Activated CD4-positive, alpha-beta T cell treated with anti-CD3 and anti-CD28 coated beads, Interleukin-2, amount 50 U/mL, for 1 hour (primary cell): ENCODE measurements at regions not wholly inside any gene's neighbourhood (a gene's known extent, or its start where the extent isn't known, plus 50 kb on each side); places are given as distances from the start of the nearest gene placed in this dataset.

ENCODE experiments used
- DNase-seq: peaks from one replicate; pipeline ENCODE4 v3.0.0-alpha.2; 2020

DNA sequence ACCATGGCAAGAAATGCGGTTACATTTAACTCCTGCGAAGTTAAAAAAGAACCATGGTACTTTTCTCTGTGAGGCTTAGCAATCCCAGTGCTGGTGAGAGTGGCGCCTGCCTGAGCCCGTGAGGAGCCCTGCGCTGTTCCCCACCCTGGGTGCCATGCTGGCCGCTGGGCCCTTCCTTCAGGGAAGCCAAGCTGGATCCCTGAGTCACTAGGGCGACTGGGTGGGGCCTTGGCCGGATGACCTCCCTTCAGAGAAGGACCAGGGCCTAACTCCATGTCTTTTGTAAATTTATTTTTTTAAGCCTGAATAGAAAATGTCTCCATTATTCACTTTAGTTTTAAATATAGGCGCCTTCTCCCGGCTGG is 209.1 kb downstream of the ERMARD start:
- DNase-seq: no peak

DNA sequence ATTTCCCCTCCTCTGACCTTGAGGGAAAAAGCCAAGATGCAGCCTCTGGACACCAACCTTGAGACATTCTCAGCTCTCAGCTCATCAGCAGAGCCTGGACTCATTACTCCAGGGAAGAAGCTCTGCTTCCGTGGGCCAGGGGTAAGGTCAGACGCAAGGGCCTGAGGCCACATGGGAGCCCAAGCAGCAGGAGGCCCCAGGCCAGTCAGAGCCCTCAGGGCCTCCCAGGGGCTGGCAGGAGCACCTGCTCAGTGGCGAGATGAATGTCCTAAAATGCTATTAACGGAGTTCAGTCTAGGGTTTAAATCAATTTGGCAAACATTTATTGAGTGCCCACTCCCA is 208.6 kb downstream of the ERMARD start:
- no peak for DNase-seq

DNA sequence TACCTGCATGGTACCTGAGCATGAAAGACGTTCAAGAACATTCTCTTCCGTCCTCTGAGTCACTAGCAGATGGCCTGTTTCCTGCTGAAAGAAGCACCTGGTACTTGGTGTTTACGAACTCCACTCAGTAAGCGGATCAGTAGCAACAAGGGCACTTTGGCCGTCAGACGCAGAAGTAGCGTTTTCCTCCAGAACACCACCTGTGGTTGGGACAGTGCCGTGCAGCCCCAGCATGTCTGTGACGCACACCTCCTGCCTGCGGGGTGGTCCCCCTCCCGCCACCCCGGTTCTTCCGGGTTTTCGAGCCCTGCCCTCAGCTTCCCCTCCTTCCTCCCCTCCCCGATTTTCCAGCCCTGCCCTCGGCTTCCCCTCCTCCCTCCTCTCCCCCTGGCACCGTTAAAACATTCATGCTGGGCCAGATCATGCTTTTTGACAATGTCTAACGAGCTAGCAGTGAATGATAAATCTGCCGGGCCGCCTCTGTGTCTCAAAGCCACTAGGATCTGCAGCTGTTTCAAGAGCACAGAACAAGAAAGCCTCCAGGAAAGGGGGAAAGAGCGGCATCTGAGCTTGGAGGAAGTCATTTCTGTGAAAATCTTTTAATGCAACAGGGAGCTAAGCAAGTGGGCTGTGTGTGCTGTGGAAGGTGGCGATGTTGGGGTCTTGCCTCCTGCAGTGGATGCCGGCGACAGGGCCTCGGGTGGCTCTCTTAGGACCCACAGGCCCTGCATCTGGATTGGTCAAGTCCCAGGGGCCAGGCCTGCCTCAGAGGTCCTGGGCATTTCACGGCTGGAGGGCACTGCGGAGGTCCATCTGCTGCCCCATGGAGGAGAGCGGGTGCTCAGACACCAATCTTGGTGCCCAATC is 207.9 kb downstream of the ERMARD start:
- DNase-seq: peak; percentile 63

DNA sequence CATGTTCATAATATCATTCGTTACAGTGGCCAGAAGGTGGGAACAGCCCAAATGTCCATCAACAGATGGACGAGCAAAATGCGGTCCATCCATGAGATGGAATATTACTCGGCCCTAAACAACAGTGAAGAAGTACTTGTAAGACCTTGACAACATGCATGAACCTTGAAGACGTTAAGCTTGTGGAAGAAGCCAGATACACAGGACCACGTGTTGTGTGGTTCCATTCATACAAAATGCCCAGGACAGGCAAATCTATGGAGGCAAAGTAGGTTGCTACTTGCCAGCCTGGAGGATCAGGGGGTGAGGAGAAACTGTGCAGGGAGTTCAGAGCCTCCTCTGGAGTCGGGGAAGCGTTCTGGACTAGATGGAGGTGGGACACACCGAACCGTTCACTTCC is 207.1 kb downstream of the ERMARD start:
- no peak for DNase-seq

DNA sequence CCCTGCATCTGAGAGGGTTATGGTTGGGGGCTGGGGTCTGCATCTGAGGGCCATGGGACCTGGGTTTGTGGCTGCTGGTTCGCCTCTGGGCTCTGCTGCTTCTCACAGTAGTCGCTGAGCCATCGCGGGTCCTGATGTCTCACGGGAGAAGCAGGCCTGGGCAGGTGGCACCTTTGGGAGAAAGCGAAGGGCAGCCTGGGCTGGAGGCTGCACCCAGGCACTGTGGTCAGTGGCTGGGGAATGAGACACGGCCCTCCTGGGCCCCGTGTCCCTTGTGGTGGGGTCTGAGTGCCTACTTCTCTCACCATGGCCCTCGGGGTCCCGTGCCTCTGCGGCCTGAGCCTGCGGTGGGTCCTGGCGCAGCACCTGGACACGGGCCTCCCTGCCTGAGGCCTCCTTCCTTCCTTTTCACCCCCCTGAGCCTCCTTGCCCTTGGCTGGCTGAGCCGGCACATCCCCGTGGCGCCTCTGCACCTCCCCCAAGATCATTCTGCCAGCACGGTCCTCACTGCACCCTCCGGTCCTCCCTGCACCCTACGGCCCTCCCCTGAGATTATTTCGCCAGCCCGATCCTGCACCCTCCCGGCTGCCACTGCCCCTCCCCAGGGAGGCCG is 206.0 kb downstream of the ERMARD start:
- no peak for DNase-seq

DNA sequence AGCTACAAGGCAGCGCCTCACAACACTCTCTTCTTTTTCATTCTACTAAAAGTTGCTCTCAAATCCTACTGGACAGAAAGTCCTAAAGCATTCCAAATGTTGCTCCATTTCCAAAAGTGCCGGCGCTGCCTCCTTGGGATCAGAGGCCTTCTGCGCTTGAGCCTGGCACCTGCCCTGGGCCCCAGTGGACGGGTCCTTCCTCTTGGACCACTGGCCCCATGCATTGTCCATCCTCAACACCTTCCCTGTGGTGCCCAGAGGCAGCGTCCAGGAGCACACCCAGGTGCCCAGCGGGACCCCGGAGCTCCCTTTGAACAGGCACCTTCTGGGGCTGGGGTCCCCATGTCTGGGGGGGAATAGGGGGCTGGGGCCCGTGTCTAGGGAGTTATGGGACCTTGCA is 205.2 kb downstream of the ERMARD start:
- no peak for DNase-seq

DNA sequence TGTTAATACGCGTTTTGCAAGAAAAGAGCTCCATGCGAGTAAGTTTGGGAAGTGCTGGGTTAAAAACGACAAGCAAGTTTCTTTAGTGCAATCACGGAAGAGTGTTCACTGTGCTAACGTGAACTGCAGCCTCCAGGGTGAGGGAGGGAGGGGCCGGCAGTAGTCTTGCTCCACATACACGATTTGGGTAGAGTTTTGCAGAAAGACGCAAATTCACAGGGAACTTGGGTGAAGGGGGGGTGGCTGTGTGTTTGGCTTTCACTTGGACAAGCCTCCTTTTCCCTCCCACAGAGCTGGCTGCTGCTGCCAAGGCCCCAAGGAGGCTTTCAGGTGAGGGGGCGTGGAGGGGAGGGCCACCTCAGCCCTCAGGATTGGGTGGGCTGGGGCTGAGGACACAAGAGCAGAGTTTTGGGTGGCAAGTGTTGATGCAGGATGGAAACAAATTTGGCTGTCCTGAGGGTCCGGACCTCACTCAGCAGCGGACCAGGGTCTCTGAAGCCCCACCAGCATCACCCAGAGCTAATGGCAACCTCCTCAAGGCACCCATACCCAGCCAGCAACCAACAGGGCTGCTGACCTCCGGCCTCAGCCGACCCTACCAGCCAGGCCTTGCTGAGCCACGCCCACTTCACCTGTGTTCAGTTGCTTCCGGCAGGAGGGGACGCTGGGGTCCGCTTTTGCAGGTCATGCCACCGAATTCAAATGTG is 204.5 kb downstream of the ERMARD start:
- DNase-seq: no peak

DNA sequence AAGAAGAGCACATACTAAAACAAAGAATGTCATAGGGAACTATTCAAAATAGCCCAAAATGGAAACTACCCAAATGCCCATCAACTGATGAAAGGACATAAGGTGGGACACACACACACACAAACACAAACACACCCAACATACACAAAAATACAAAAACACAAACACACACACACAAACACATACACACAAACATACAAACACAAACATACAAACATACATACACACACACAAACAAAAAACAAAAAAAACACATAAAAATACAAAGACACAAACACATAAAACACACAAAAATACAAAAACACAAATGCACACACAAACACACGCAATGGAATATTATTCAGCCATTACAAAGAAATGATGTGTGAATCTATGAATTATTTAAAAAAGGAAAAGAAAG is 203.6 kb downstream of the ERMARD start:
- no peak for DNase-seq

DNA sequence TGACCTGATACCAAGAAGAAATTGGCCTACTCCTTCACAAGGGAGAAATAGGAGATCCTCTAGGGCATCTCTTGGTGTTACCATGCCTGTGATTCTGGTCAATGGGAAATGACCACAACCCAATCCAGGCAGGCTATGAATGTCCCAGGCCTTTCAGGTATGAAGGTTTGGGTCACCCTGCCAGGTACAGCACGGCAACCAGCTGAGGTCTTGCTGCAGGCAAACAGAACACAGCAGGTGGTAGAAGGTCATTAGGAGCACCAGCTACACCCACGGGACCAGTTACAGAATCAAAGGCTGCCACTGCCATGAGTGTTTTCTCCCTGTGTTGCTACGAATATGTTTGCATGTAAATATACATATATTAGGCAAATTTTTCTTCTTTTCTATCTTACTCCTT is 202.3 kb downstream of the ERMARD start:
- DNase-seq: no peak

DNA sequence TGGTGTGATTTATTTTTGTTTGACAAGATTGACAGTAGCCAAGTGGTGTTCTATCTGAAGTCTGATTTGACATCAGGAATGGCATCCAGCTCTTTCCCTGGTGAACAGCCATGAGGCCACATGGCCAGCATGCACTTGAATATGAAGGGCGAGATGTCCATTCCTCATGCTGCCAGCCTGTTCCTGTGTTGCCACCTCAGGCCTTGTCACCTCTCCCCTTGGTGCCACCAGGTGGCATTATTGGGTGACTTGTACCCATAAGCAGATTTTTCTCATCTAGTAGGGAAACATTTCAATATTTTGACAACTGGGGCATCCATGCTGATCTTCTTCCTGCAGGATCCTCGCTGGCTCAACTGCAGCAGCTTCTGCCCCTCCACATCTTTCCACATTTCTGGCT is 199.1 kb downstream of the ERMARD start:
- DNase-seq: peak; percentile 28

DNA sequence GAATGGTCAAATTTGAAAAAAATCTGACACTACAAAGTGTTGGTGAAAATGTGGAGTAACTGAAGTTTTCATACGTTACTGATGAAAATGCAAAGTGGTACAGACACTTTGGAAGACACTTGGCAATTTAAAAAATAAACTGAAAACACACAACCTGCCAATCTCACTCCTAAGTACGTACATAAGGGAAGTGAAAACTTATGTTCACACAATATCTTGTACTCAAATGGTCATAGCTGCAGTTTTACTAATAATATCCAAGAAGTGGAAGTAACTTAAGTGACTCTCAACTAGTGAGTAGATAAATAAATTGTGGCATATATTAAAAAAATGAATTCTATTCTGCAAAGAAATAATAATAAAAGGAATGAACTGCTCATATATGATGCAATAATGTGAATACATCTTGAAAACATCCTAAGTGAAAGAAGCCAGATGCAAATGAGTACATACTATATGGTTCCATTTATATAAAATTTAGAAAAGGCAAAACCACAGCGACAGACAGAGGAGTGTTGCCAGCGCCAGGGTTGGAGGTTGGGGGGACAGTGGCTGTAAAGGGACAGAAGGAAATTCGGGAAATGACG is 198.2 kb downstream of the ERMARD start:
- DNase-seq: no peak

DNA sequence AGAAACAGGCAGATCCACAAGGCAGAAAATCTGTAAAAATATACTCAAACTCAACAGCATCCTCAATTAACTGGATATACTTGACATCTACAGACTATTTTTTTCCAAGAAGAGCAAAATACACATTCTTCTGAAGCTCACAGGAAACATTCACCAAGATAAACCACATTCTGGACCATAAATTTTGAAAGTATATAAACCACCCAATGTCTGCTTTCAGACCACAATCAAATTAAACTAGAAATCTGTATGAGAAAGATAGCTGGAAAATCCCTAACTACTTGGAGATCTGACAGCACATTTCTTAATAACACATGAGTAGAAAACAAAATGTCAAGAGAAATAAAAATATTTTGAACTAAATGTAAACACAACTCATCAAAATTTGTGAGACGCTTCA is 195.5 kb downstream of the ERMARD start:
- no peak for DNase-seq

DNA sequence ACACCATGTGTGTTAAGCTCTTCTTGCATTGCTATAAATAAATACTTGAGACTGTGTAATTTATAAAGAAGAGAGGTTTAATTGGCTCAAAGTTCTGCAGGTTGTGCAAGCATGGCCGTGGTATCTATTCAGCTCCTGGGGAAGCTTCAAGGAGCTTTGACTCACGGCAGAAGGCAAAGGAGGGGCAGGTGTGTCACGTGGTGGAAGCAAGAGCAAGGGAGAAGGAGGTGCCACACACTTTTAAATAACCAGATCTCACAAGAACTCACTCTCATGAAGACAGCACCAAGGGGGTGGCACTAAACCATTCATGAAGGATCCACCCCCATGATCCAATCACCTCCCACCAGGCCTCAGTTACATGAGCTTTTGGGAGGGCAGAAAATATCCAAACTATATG is 193.7 kb downstream of the ERMARD start:
- no peak for DNase-seq

DNA sequence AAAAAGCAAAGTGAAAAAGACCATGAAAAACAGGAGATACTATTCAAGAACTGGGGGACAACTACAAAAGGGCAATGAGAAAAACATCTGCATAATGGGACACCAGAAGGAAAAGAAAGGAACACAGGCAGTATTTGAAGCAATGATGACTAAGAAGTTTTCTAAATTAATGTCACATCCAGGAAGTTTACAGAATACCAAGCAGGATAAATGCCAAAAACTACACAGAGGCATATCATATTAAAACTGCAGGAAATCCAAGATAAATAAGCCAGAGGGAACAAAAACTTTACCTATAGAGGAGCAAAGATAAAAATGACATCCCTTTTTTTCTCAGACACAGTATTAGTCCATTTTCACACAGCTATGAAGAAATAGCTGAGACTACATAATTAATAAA is 193.0 kb downstream of the ERMARD start:
- DNase-seq: no peak

DNA sequence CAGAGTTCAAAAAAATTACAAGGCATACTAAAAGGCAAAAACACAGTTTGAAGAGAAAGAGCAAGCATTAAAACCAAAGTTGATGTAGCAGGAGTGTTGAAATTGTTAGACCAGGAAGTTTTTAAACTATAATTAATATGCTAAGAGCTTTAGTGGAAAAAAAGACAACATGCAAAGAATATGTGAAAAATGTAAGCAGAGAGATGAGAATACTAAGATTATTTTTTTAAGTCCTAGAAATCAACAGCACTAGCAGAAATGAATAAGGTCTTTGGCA is 192.6 kb downstream of the ERMARD start:
- DNase-seq: no peak

DNA sequence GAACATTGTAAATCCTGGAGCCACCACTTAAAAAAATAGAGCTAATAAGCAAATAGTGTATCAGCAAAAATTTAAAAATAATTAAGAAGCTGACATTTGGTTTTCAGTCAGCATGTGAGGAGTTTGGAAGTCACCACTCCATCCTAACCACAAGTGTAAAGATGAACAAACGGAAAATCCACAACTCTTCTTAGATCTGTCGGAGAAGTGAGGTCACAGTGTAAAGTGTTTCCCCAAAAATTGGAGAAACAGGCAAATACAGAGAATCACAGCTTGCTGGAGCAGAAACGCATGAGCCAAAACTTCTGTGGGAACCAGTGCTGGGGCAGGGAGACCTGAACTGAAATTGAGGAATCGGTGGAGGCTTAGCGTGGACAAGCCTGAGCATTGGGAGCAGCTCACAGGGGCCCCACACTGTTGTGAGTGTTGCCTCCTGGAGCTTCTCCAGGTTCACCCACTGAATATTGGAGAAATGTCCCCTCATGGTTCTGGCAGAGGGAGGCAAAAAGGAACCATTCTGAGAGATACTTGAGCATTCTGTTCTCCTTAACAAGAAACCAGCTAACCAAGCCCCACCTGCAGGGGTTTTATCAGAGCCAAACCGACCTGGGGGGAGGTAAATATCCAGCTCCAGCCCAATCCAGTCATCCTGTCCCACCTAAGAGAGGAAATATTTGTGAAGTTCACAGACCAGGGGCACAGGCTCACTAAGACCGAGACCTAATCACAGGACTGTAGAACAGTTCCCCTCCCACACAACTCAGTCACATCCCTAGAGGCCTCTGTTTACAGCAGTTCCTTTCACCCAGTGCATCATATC is 192.0 kb downstream of the ERMARD start:
- DNase-seq: no peak

DNA sequence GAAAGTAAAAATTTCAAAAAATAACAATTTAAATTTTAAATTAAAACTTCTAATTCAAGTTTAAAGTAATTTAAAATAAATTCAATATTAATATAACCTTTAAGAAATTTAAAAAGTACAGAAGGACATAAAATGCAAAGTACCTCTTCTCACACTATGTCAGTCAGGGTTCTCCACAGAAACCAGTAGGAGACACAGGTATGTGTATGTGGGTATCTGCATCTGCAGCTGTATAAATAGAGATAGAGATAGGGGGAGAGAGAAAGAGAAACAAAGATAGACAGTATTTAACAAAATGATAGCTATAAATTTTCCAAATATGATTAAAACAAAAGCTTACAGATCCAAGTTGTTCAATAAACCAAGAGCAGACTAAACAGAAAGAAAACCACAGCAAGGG is 190.8 kb downstream of the ERMARD start:
- no peak for DNase-seq

DNA sequence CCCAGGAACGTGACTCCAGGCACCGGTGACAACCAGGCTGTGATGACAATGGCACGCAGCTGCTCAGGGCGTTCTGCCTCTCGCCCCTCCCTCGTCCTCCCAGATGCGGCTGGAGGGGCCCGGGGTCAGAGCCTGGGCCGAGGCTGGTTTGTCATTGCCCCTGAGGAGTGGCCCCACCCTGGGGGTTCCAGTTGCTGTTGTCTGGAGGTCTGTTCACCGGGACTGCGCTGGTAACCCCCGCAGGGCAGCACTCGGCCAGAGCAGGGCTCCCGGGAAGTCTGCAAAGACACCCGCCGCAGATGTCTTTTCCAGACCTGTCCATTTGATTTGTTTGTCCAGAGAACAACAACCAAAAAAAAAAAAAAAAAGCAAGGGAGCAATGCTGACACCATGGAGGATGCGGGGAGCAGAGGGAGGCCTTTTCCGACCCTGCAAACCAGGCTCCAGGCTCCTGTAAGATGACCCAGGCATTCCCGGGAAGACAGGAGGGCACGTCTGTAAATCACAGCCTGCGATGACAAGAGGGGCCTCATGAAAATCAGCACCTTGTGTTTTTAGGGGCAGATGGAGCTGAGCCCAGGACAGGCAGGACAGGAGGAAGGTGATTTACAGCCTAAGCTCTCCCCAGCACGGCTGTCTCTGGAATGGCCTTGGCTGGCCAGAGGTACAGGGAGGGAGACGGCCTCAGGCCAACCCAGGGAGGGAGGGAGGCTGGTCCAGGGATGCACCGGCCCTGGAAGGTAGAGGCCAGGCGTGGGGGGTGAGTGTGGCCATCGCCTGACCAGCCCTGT is 189.3 kb downstream of the ERMARD start:
- DNase-seq: no peak

DNA sequence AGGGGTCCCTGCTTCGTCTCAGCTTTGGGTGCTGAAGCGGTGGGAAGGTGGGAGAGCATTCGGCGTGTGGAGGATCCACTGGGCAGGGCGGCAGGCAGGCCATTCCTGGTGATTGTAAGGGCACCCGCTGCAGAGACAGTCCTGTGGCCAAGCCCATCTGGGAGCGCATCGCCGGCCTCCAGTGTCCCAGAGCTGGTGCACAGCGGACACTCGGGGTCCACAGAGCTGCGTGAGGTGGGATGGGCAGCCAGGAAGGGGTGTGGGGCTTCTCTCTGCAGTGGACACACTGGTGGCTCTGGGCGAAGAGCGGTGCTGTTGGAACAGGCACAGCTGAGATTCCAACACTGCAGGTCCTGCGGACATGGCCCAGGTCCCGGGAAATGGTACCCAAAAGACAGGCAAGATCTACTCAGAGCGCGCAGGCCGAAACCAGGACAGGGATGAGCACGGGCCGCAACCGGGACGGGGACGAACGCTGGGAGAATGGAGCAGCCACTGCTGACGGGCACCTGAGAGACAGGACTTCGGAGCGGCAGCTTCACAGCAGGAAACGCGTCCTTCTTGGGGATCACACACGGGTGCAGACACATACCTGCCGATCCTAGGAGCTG is 188.2 kb downstream of the ERMARD start:
- DNase-seq: no peak

DNA sequence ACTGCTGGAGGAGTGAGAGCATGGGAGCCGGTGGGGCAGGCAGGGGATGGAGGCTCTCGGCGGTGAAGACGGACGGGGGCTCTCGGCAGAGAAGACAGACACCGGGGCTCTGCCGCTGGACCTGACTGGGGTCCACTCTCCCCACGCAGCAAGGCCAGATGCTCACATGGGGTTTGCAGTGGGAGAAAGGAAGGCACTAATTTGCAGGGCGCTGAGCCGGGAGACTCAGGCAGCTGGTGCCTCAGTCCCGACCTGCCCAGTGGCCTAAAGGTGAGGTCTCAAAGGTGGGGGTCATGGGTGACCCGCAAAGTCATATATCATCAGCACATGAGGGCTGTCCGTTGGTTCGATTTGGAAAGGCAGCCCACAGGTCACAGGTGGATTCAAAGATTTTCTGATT is 187.3 kb downstream of the ERMARD start:
- DNase-seq: no peak

DNA sequence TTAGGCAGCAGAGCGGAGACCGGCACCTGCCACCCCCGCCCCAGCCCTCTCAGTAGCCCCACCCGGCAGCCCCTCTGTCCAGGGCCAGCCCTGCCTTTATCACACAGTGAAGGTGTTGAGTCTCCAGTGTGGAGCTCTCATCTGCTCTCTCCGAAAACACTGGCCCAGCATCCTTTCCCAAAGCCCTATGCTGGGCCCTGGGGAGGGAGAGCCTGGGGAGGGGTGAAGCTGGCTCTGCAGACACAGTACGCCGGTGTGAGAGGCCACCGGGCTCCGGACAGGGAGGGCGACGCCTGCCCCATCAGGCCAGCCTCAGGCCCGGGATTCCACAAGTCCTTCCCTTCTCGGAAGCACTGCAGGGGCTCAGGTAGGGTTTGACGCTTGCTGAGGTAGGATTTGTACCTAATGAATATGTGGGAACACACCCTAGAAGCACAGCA is 186.9 kb downstream of the ERMARD start:
- DNase-seq: no peak
